Parathyroid adenoma (tissue), 2 donors: ENCODE measurements at regions not wholly inside any gene's neighbourhood (a gene's known extent, or its start where the extent isn't known, plus 50 kb on each side); places are given as distances from the start of the nearest gene placed in this dataset.

Experiments
- H2AFZ ChIP-seq: fragments of 300-600 bp; sonication (generic); one replicate; pipeline ENCODE4 v1.7.0; 2017; ENCODE audit warnings: antibody characterized with exemption, mild to moderate bottlenecking
- H3K27ac ChIP-seq: fragments of 300-600 bp; sonication (generic); one replicate; pipeline ENCODE4 v1.7.0; 2017
- H3K27me3 ChIP-seq: fragments of 300-600 bp; sonication (generic); one replicate; pipeline ENCODE4 v1.7.0; 2017; ENCODE audit warnings: low read length; ENCODE audit not compliant: control insufficient read depth, insufficient read depth
- H3K36me3 ChIP-seq: fragments of 300-600 bp; sonication (generic); one replicate; pipeline ENCODE4 v1.7.0; 2017; ENCODE audit warnings: low read length; ENCODE audit not compliant: control insufficient read depth, insufficient read depth
- H3K4me1 ChIP-seq: fragments of 300-600 bp; sonication (generic); one replicate; pipeline ENCODE4 v1.7.0; 2017; ENCODE audit warnings: control low read depth
- H3K4me2 ChIP-seq: fragments of 300-600 bp; sonication (generic); one replicate; pipeline ENCODE4 v1.7.0; 2017; ENCODE audit warnings: low read length
- H3K4me3 ChIP-seq: fragments of 300-600 bp; sonication (generic); one replicate; pipeline ENCODE4 v1.7.0; 2017; ENCODE audit warnings: low read depth, low read length
- H3K79me2 ChIP-seq: fragments of 300-600 bp; sonication (generic); one replicate; pipeline ENCODE4 v1.7.0; 2017; ENCODE audit warnings: control low read depth
- H3K9ac ChIP-seq: fragments of 300-600 bp; sonication (generic); one replicate; pipeline ENCODE4 v1.7.0; 2017; ENCODE audit warnings: mild to moderate bottlenecking
- H3K9me3 ChIP-seq: fragments of 300-600 bp; sonication (generic); one replicate; pipeline ENCODE4 v1.7.0; 2017; ENCODE audit warnings: low read length; ENCODE audit not compliant: control insufficient read depth
- CTCF ChIP-seq: fragments of 300-600 bp; sonication (generic); IDR thresholded peaks from one replicate; pipeline ENCODE4 v1.7.0; 2017; ENCODE audit warnings: antibody characterized with exemption, mild to moderate bottlenecking
- donor health status: primary hyperparathyroidism.

- no peaks in the 10 kb centered on the region for H3K36me3 ChIP-seq
- no peaks in the 10 kb centered on the region for H3K27me3 ChIP-seq
- no peak overlapping the region for H3K27ac ChIP-seq
- H3K9ac ChIP-seq: no peak overlapping the region
- no peaks in the 10 kb centered on the region for H3K79me2 ChIP-seq
- no peak overlapping the region for H3K4me3 ChIP-seq
- H3K4me1 ChIP-seq: no peaks in the 10 kb centered on the region
- H3K4me2 ChIP-seq: no peak overlapping the region
- no peaks in the 10 kb centered on the region for H3K9me3 ChIP-seq
- no peak for TF ChIP-seq CTCF
- no peak overlapping the region for H2AFZ ChIP-seq
These were observed 361.9 kb upstream of the TMTC1 start for GRCh38 chr12:30145684-30146032.

GRCh38 chr12:30144777-30145683, 361.3 kb upstream of the TMTC1 start:
- Histone ChIP-seq H3K4me1 (no peaks in the 10 kb centered on the region), H3K9me3 (no peaks in the 10 kb centered on the region), H3K27ac (no peak overlapping the region), H3K4me3 (no peak overlapping the region), H3K4me2 (no peak overlapping the region), H3K9ac (no peak overlapping the region), H3K36me3 (no peaks in the 10 kb centered on the region), H3K27me3 (no peaks in the 10 kb centered on the region), H3K79me2 (no peaks in the 10 kb centered on the region), H2AFZ (no peak overlapping the region)
- no peak for TF ChIP-seq CTCF

GRCh38 chr12:30142301-30142700, 358.6 kb upstream of the TMTC1 start:
- TF ChIP-seq CTCF: no peak

GRCh38 chr12:30138483-30138882, 354.7 kb upstream of the TMTC1 start:
- no peaks in the 10 kb centered on the region for H3K4me1 ChIP-seq
- no peak overlapping the region for H3K27ac ChIP-seq
- no peak overlapping the region for H3K4me3 ChIP-seq
- H3K27me3 ChIP-seq: no peaks in the 10 kb centered on the region
- H3K9ac ChIP-seq: no peak overlapping the region
- H3K36me3 ChIP-seq: no peaks in the 10 kb centered on the region
- H3K79me2 ChIP-seq: no peaks in the 10 kb centered on the region
- no peak overlapping the region for H3K4me2 ChIP-seq
- TF ChIP-seq CTCF: no peak
- H2AFZ ChIP-seq: no peak overlapping the region
- no peaks in the 10 kb centered on the region for H3K9me3 ChIP-seq

More at GRCh38 chr12:30142301-30142700, 358.6 kb upstream of the TMTC1 start:
- no peaks in the 10 kb centered on the region for H3K4me1 ChIP-seq
- no peak overlapping the region for H3K4me2 ChIP-seq
- no peak overlapping the region for H3K4me3 ChIP-seq
- no peaks in the 10 kb centered on the region for H3K27me3 ChIP-seq
- no peaks in the 10 kb centered on the region for H3K79me2 ChIP-seq
- H3K9me3 ChIP-seq: no peaks in the 10 kb centered on the region
- H3K9ac ChIP-seq: no peak overlapping the region
- H3K36me3 ChIP-seq: no peaks in the 10 kb centered on the region
- H2AFZ ChIP-seq: no peak overlapping the region
- no peak overlapping the region for H3K27ac ChIP-seq

- H3K36me3 ChIP-seq: no peaks in the 10 kb centered on the region
- H3K9ac ChIP-seq: no peak overlapping the region
- H3K79me2 ChIP-seq: no peaks in the 10 kb centered on the region
- H3K27me3 ChIP-seq: no peaks in the 10 kb centered on the region
- H3K9me3 ChIP-seq: no peaks in the 10 kb centered on the region
- H3K4me2 ChIP-seq: no peak overlapping the region
- H3K4me3 ChIP-seq: no peak overlapping the region
- no peak overlapping the region for H3K27ac ChIP-seq
- H3K4me1 ChIP-seq: no peaks in the 10 kb centered on the region
- no peak overlapping the region for H2AFZ ChIP-seq
- no peak for TF ChIP-seq CTCF
These were observed 353.0 kb upstream of the TMTC1 start for GRCh38 chr12:30136696-30137095.
